ENCODE measurements at regions not wholly inside any gene's neighbourhood (a gene's known extent, or its start where the extent isn't known, plus 50 kb on each side); places are given as distances from the start of the nearest gene placed in this dataset.

- no peak overlapping the region for H3K4me3 ChIP-seq
- ATAC-seq: peak in 3 of 4 donors; percentile 27 to 51 (median 28)
Observed at GRCh38 chr1:83641206-83641658, 357.7 kb downstream of the TTLL7 start.

GRCh38 chr1:83639785-83640184, 359.1 kb downstream of the TTLL7 start:
- 89 to 93% methylated on average over 3 of the region's 3 CpGs for WGBS, 2 donors
- no peaks in the 10 kb centered on the region for H3K4me1 ChIP-seq
- no peak for DNase-seq
- no peak for ATAC-seq
- no peak overlapping the region for H3K4me3 ChIP-seq
- no peaks in the 10 kb centered on the region for H3K9me3 ChIP-seq
- no peak for TF ChIP-seq CTCF (IDR thresholded peaks at IDR 0.05)
- H3K27me3 ChIP-seq: no peaks in the 10 kb centered on the region
- no peak overlapping the region for H3K27ac ChIP-seq
- no peak for FAIRE-seq
- intact Hi-C loops (cut with DNase I): no loop called here
- no peaks in the 10 kb centered on the region for H3K36me3 ChIP-seq

More at GRCh38 chr1:83641206-83641658, 357.7 kb downstream of the TTLL7 start:
- WGBS, 2 donors: 45 to 57% methylated on average over 5 of the region's 5 CpGs
- intact Hi-C loops (cut with DNase I): no loop called here
- FAIRE-seq: no peak
- Histone ChIP-seq H3K27me3 (no peaks in the 10 kb centered on the region), H3K9me3 (no peaks in the 10 kb centered on the region), H3K27ac (no peak overlapping the region), H3K4me1 (no peaks in the 10 kb centered on the region), H3K36me3 (no peaks in the 10 kb centered on the region)
- no peak for TF ChIP-seq CTCF (IDR thresholded peaks at IDR 0.05)
- DNase-seq: no peak

- no peaks in the 10 kb centered on the region for H3K4me1 ChIP-seq
- intact Hi-C loops (cut with DNase I): no loop called here
- ATAC-seq (no peak), DNase-seq (no peak), FAIRE-seq (no peak)
- H3K27me3 ChIP-seq: no peaks in the 10 kb centered on the region
- no peaks in the 10 kb centered on the region for H3K36me3 ChIP-seq
- no peak for TF ChIP-seq CTCF (IDR thresholded peaks at IDR 0.05)
- H3K9me3 ChIP-seq: no peaks in the 10 kb centered on the region
- no peak overlapping the region for H3K4me3 ChIP-seq
- no peak overlapping the region for H3K27ac ChIP-seq
Observed at GRCh38 chr1:83637586-83637985, 361.3 kb downstream of the TTLL7 start.

- FAIRE-seq (no peak), DNase-seq (no peak), ATAC-seq (no peak)
- no peaks in the 10 kb centered on the region for H3K9me3 ChIP-seq
- intact Hi-C loops (cut with DNase I): no loop called here
- no peak overlapping the region for H3K27ac ChIP-seq
- H3K27me3 ChIP-seq: no peaks in the 10 kb centered on the region
- WGBS, 2 donors: 72 to 82% methylated on average over 5 of the region's 5 CpGs
- H3K4me1 ChIP-seq: no peaks in the 10 kb centered on the region
- no peak for TF ChIP-seq CTCF (IDR thresholded peaks at IDR 0.05)
- no peaks in the 10 kb centered on the region for H3K36me3 ChIP-seq
- no peak overlapping the region for H3K4me3 ChIP-seq
Observed at GRCh38 chr1:83637009-83637408, 361.9 kb downstream of the TTLL7 start.

- WGBS, 2 donors: 96 to 98% methylated on average over 1 of the region's 1 CpG
- no peak for TF ChIP-seq CTCF (IDR thresholded peaks at IDR 0.05)
- intact Hi-C loops (cut with DNase I): no loop called here
Observed at GRCh38 chr1:83632906-83633305, 366.0 kb downstream of the TTLL7 start.

More at GRCh38 chr1:83632906-83633305, 366.0 kb downstream of the TTLL7 start:
- ATAC-seq (no peak), FAIRE-seq (no peak), DNase-seq (no peak)
- Histone ChIP-seq H3K9me3 (no peaks in the 10 kb centered on the region), H3K4me3 (no peak overlapping the region), H3K27ac (no peak overlapping the region), H3K36me3 (no peaks in the 10 kb centered on the region), H3K4me1 (no peaks in the 10 kb centered on the region), H3K27me3 (no peaks in the 10 kb centered on the region)

Data from pancreas (tissue), 10 donors.